Activated B cell treated with CpG ODN at 0.5 μM for 24 hours (primary cell): ENCODE measurements at regions not wholly inside any gene's neighbourhood (a gene's known extent, or its start where the extent isn't known, plus 50 kb on each side); places are given as distances from the start of the nearest gene placed in this dataset.

Experiments used
- ATAC-seq: fragments of 200-7000 bp; cut with Tn5 transposase; one replicate; pipeline ENCODE4 v1.10.0; 2021; ENCODE audit warnings: low read depth, mild to moderate bottlenecking, moderate library complexity
- CTCF ChIA-PET: fragments of 350-600 bp; sonication (Branson Sonifier 250); formaldehyde crosslinking; loops from one replicate; lab custom pipeline; 2021; ENCODE audit warnings: antibody characterized with exemption; lab: Charles Lee
- POLR2A ChIA-PET: fragments of 350-600 bp; sonication (Branson Sonifier 250); formaldehyde crosslinking; loops from one replicate; lab custom pipeline; 2021; ENCODE audit warnings: antibody characterized with exemption; lab: Charles Lee
- DNase-seq: peaks from one replicate; pipeline ENCODE4 v3.0.0; 2022
- H3K27ac Mint-ChIP-seq: one replicate; pipeline ENCODE4 v1.8.0; 2020; ENCODE audit warnings: mixed read lengths
- H3K27me3 Mint-ChIP-seq: one replicate; pipeline ENCODE4 v1.8.0; 2021; ENCODE audit warnings: mixed read lengths
- H3K36me3 Mint-ChIP-seq: one replicate; pipeline ENCODE4 v1.8.0; 2021; ENCODE audit warnings: low read depth, mixed read lengths
- H3K4me1 Mint-ChIP-seq: one replicate; pipeline ENCODE4 v1.8.0; 2021; ENCODE audit warnings: mixed read lengths
- H3K4me3 Mint-ChIP-seq: one replicate; pipeline ENCODE4 v1.8.0; 2020; ENCODE audit warnings: mild to moderate bottlenecking, mixed read lengths
- H3K9me3 Mint-ChIP-seq: one replicate; pipeline ENCODE4 v1.8.0; 2020; ENCODE audit warnings: mixed read lengths
- CTCF ChIP-seq: fragments of 200-600 bp; IDR thresholded peaks from one replicate; pipeline ENCODE4 v1.8.0; 2022; ENCODE audit warnings: antibody characterized with exemption, mild to moderate bottlenecking
- intact Hi-C: fragments of 100-400 bp; cut with micrococcal nuclease; formaldehyde crosslinking; loops from one replicate; pipeline ENCODE4 v1.15.1; 2024

- H3K4me3 Mint-ChIP-seq: no peak overlapping the region
- intact Hi-C loops: no loop called here
- H3K27me3 Mint-ChIP-seq: no peaks in the 10 kb centered on the region
- POLR2A ChIA-PET: no interaction called here
- H3K9me3 Mint-ChIP-seq: peaks cover 6% of the 10 kb centered on the region
- no peaks in the 10 kb centered on the region for H3K4me1 Mint-ChIP-seq
- no peak overlapping the region for H3K27ac Mint-ChIP-seq
- H3K36me3 Mint-ChIP-seq: no peaks in the 10 kb centered on the region
- CTCF ChIA-PET: no interaction called here
- ATAC-seq (no peak), DNase-seq (no peak)
- TF ChIP-seq CTCF: no peak
Observed at GRCh38 chr9:26565118-26565517, 327.5 kb downstream of the CAAP1 start.

GRCh38 chr9:26562338-26562737 is 330.3 kb downstream of the CAAP1 start:
- Mint-ChIP-seq H3K36me3 (no peaks in the 10 kb centered on the region), H3K27ac (no peak overlapping the region), H3K27me3 (no peaks in the 10 kb centered on the region), H3K9me3 (peaks cover 7% of the 10 kb centered on the region), H3K4me3 (no peak overlapping the region), H3K4me1 (no peaks in the 10 kb centered on the region)
- intact Hi-C loops: no loop called here
- DNase-seq (no peak), ATAC-seq (no peak)
- POLR2A ChIA-PET: no interaction called here
- CTCF ChIA-PET: no interaction called here
- no peak for TF ChIP-seq CTCF

- H3K4me3 Mint-ChIP-seq: no peak overlapping the region
- POLR2A ChIA-PET: no interaction called here
- ATAC-seq (no peak), DNase-seq (no peak)
- CTCF ChIA-PET: no interaction called here
- intact Hi-C loops: no loop called here
- no peaks in the 10 kb centered on the region for H3K36me3 Mint-ChIP-seq
- H3K9me3 Mint-ChIP-seq: peaks cover 10% of the 10 kb centered on the region
- TF ChIP-seq CTCF: no peak
- no peaks in the 10 kb centered on the region for H3K4me1 Mint-ChIP-seq
- no peaks in the 10 kb centered on the region for H3K27me3 Mint-ChIP-seq
- no peak overlapping the region for H3K27ac Mint-ChIP-seq
Observed at GRCh38 chr9:26561928-26562327, 330.7 kb downstream of the CAAP1 start.

- no peak for TF ChIP-seq CTCF
- ChIA-PET POLR2A (no interaction called here), CTCF (no interaction called here)
- Mint-ChIP-seq H3K9me3 (peaks cover 11% of the 10 kb centered on the region), H3K36me3 (no peaks in the 10 kb centered on the region), H3K4me3 (no peak overlapping the region), H3K4me1 (no peaks in the 10 kb centered on the region), H3K27ac (no peak overlapping the region), H3K27me3 (no peaks in the 10 kb centered on the region)
- ATAC-seq (no peak), DNase-seq (no peak)
- intact Hi-C loops: no loop called here
Observed at GRCh38 chr9:26559506-26559905, 333.1 kb downstream of the CAAP1 start.

- intact Hi-C loops: no loop called here
- Mint-ChIP-seq H3K4me3 (no peak overlapping the region), H3K4me1 (no peaks in the 10 kb centered on the region), H3K36me3 (no peaks in the 10 kb centered on the region), H3K9me3 (peaks cover 5% of the 10 kb centered on the region), H3K27ac (no peak overlapping the region), H3K27me3 (no peaks in the 10 kb centered on the region)
- no peak for ATAC-seq
- ChIA-PET CTCF (no interaction called here), POLR2A (no interaction called here)
- no peak for DNase-seq
- TF ChIP-seq CTCF: no peak
Observed at GRCh38 chr9:26551971-26552370, 340.6 kb downstream of the CAAP1 start.
